Heart left ventricle (tissue), 16 donors: ENCODE measurements at regions not wholly inside any gene's neighbourhood (a gene's known extent, or its start where the extent isn't known, plus 50 kb on each side); places are given as distances from the start of the nearest gene placed in this dataset.

Experiments
- ATAC-seq, 4 donors: fragments of 200-7000 bp; cut with Tn5 transposase; one replicate each; pipeline ENCODE4 v1.9.1; 2020 to 2022; ENCODE audit warnings: moderate library complexity in 4 of 4, mild to moderate bottlenecking in 3 of 4, moderate number of reproducible peaks in 1 of 4
- DNase-seq, 5 donors: peaks; one replicate each; pipeline ENCODE4 v3.0.0-alpha.2; 2020
- H3K27ac ChIP-seq, 12 donors: fragments of 200-600 bp; sonication (generic) in 4 of 12; one replicate each; pipeline versions ENCODE4 v1.5.0 to v1.8.0; 2016 to 2022; ENCODE audit warnings: mild to moderate bottlenecking in 2 of 12
- H3K27me3 ChIP-seq, 9 donors: fragments of 200-600 bp; sonication (generic) in 2 of 9; one replicate each; pipeline versions ENCODE4 v1.5.1 to v1.8.0; 2016 to 2022; ENCODE audit warnings: mild to moderate bottlenecking in 3 of 9
- H3K36me3 ChIP-seq, 9 donors: fragments of 200-600 bp; sonication (generic) in 2 of 9; one replicate each; pipeline versions ENCODE4 v1.5.0 to v1.8.0; 2018 to 2022; ENCODE audit warnings: mild to moderate bottlenecking in 2 of 9
- H3K4me1 ChIP-seq, 12 donors: fragments of 200-600 bp; sonication (generic) in 4 of 12; one replicate each; pipeline versions ENCODE4 v1.5.0 to v1.8.0; 2016 to 2022; ENCODE audit warnings: mild to moderate bottlenecking in 3 of 12
- H3K4me3 ChIP-seq, 12 donors: fragments of 200-600 bp; sonication (generic) in 4 of 12; one replicate each; pipeline versions ENCODE4 v1.5.0 to v1.8.0; 2017 to 2022; ENCODE audit warnings: mild to moderate bottlenecking in 9 of 12, moderate library complexity in 4 of 12
- H3K9me3 ChIP-seq, 12 donors: fragments of 200-600 bp; sonication (generic) in 4 of 12; one replicate each; pipeline versions ENCODE4 v1.5.0 to v1.8.0; 2016 to 2022; ENCODE audit warnings: mild to moderate bottlenecking in 1 of 12
- CTCF ChIP-seq, 12 donors: fragments of 200-600 bp; sonication (generic) in 4 of 12; IDR thresholded peaks; one replicate each; pipeline versions ENCODE4 v1.5.0 to v1.8.0; 2018 to 2022; ENCODE audit warnings: antibody characterized with exemption in 12 of 12, mild to moderate bottlenecking in 5 of 12
- POLR2A ChIP-seq, 2 donors: fragments of 450-650 bp; IDR thresholded peaks; one replicate each; pipeline ENCODE4 v1.6.1; 2017; ENCODE audit warnings: antibody characterized with exemption in 2 of 2, mild to moderate bottlenecking in 2 of 2, moderate library complexity in 2 of 2
- WGBS, 4 donors: extraction: QIAGEN DNeasy Blood & Tissue Kit in 2 of 4; methylation state at CpG; one replicate each; pipeline versions ENCODE4 v1.1.5 to v1.1.7; 2013 to 2018; 5-methylcytosine and 5-hydroxymethylcytosine counted together
- intact Hi-C, 10 donors: fragments of 100-400 bp; cut with DNase I; formaldehyde crosslinking; loops; one replicate each; pipeline versions ENCODE4 v1.11.1 to v1.14.2; 2022
- donor health status: ischemic (EF 13 %, LVEDD 7.1; RV severe dilation, severe dysfunction).
- donor health status: healthy with polysubstance abuse.
- donor health status: DM: no; HTN: yes; CAD: no.
- donor health status: DM: no; HTN: no; CAD: no.
- donor health status: ischemic (EF 25% LVEDD 6.9; RV normal size, moderate dysfunction).
- donor health status: ischemic (EF 25% LVEDD 5.7; RV mildly dilated, moderate dysfunction).
- donor health status: healthy.
- donor health status: DM: yes; HTN: yes; CAD: no.
- donor health status: ischemic (EF 35%, LVEDD 5.7; RV mildly dilated, moderate dysfunction).
- donor health status: nonischemic (EF 11% LVEDD 7.7; RV severe dilation, severe dysfunction).
- donor health status: DM: yes; HTN: yes; CAD: no.
- donor health status: PGD.
- donor health status: ischemic (EF 29% LVEDD 5.4; RV normal size, mild dysfunction).
- donor health status: nonischemic (EF 23%, LVEDD 6.1; RV moderate dilation, normal function).

DNA sequence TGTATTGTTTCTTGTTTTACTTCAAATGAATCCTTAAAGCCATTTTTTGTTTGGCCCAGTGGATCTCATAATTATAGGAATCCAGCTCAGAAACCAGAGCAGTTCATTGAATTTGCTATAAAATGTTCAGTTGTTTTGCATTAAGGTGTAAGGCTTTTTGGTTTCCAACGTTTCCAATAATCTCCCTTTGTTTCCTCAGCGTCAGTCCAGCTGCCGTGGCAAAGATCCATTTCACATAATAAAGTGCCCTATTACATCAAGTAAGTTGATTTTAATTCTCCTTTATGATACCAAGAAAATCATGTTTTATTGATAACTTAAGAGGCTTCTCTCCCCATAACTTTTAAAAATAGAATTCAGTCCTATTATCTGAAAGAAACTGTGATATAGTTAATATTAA lies 472.6 kb downstream of the UTRN start:
- TF ChIP-seq POLR2A (IDR thresholded peaks at IDR 0.05) (no peak), CTCF (IDR thresholded peaks at IDR 0.05) (no peak)
- DNase-seq (no peak), ATAC-seq (no peak)
- no peaks in the 10 kb centered on the region for H3K27me3 ChIP-seq
- no peak overlapping the region for H3K4me3 ChIP-seq
- H3K27ac ChIP-seq = no peak overlapping the region
- peaks cover 0 to 62% (median 26%) of the 10 kb centered on the region in 9 donors for H3K36me3 ChIP-seq
- H3K4me1 ChIP-seq = peaks cover 0 to 6% (median 0%) of the 10 kb centered on the region in 12 donors
- 89 to 96% (median 92%) methylated on average over 3 of the region's 3 CpGs for WGBS, 4 donors
- no peaks in the 10 kb centered on the region for H3K9me3 ChIP-seq
- intact Hi-C loops = no loop called here

DNA sequence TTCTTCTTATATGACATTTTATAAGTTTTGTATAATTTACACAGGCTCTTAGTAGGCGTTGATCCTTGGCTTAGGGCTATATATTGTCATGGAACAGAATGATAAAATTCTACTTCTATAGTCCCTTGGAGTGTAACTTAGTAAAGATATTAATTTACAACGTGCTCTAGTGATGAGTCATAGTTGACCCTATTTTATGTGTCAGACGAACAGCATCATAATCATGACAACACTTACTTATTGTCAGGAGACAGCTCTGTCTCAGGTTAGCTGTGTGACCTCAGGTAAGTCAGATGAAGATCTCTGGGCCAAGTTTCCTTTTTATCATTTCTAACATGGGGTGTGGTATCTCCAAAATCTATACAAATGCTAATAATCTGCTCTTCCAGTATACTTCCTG lies 473.5 kb downstream of the UTRN start:
- 80 to 90% (median 85%) methylated on average over 3 of the region's 3 CpGs for WGBS, 4 donors
- ATAC-seq = no peak
- TF ChIP-seq POLR2A (IDR thresholded peaks at IDR 0.05) = no peak
- TF ChIP-seq CTCF (IDR thresholded peaks at IDR 0.05) = no peak
- intact Hi-C loops = no loop called here
- no peak overlapping the region for H3K27ac ChIP-seq
- peaks cover 0 to 6% (median 0%) of the 10 kb centered on the region in 12 donors for H3K4me1 ChIP-seq
- DNase-seq = no peak
- H3K36me3 ChIP-seq = peaks cover 0 to 63% (median 22%) of the 10 kb centered on the region in 9 donors
- H3K4me3 ChIP-seq = no peak overlapping the region
- no peaks in the 10 kb centered on the region for H3K27me3 ChIP-seq
- no peaks in the 10 kb centered on the region for H3K9me3 ChIP-seq

- Histone ChIP-seq H3K9me3 (no peaks in the 10 kb centered on the region), H3K27me3 (no peaks in the 10 kb centered on the region), H3K36me3 (peaks cover 0 to 60% (median 19%) of the 10 kb centered on the region in 9 donors), H3K4me1 (peaks cover 0 to 8% (median 0%) of the 10 kb centered on the region in 12 donors), H3K27ac (no peak overlapping the region), H3K4me3 (no peak overlapping the region)
- 91 to 96% (median 94%) methylated on average over 3 of the region's 3 CpGs for WGBS, 4 donors
- intact Hi-C loops = no loop called here
- no peak for DNase-seq
- ATAC-seq = no peak
- TF ChIP-seq POLR2A (IDR thresholded peaks at IDR 0.05) (no peak), CTCF (IDR thresholded peaks at IDR 0.05) (no peak)
Measured at GRCh38 chr6:144762469-144762868, 477.3 kb downstream of the UTRN start.

DNA sequence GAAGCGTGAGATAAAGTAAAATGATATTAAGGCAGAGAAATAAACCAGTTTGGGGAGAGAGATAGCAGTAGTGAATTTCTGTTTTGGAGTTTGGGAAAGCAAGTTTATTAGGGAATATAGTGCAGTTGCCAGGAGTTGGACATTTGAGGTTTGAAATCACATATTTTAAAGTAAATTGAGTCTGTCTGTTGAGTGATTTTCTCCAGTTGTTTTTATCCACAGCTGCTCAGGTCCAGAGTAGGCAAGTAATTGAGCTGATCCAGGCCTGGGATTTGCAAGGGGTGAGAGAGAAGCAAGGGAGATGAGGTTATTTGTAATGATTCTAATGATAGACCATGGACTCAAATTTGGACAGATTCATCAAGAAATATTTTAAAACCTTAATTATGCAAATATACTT lies 481.9 kb downstream of the UTRN start:
- WGBS, 4 donors = 83 to 97% (median 89%) methylated on average over 1 of the region's 1 CpG
- no peak overlapping the region for H3K27ac ChIP-seq

More for the DNA sequence above, 481.9 kb downstream of the UTRN start:
- H3K4me3 ChIP-seq = no peak overlapping the region
- intact Hi-C loops = no loop called here
- ATAC-seq (no peak), DNase-seq (no peak)
- no peak for TF ChIP-seq CTCF (IDR thresholded peaks at IDR 0.05)
- no peak for TF ChIP-seq POLR2A (IDR thresholded peaks at IDR 0.05)
- no peaks in the 10 kb centered on the region for H3K9me3 ChIP-seq
- peaks cover 0 to 30% (median 11%) of the 10 kb centered on the region in 12 donors for H3K4me1 ChIP-seq
- H3K27me3 ChIP-seq = no peaks in the 10 kb centered on the region
- H3K36me3 ChIP-seq = peaks cover 0 to 42% (median 21%) of the 10 kb centered on the region in 9 donors
